GM12891 (cell line): ENCODE measurements at regions not wholly inside any gene's neighbourhood (a gene's known extent, or its start where the extent isn't known, plus 50 kb on each side); places are given as distances from the start of the nearest gene placed in this dataset.

Experiments used
- PAX5 ChIP-seq: IDR thresholded peaks from 2 replicates; pipeline ENCODE4 v1.6.1; 2011; ENCODE audit warnings: low read length, moderate library complexity, mild to moderate bottlenecking; ENCODE audit not compliant: insufficient read depth, severe bottlenecking
- POLR2A ChIP-seq: IDR thresholded peaks from 2 replicates; pipeline ENCODE4 v1.6.1; 2011; ENCODE audit warnings: low read depth, low read length, control low read depth
- POLR2AphosphoS5 ChIP-seq: IDR thresholded peaks from 2 replicates; pipeline ENCODE4 v1.6.1; 2011; ENCODE audit warnings: low read depth, low read length, control low read depth
- SPI1 ChIP-seq: IDR thresholded peaks from 2 replicates; pipeline ENCODE4 v1.6.1; 2011; ENCODE audit warnings: low read depth, low read length, control low read depth
- TAF1 ChIP-seq: IDR thresholded peaks from 2 replicates; pipeline ENCODE4 v1.6.1; 2011; ENCODE audit warnings: low read depth, low read length, control low read depth

GRCh38 chr2:239770246-239770639, 254.9 kb downstream of the NDUFA10 start:
- TF ChIP-seq POLR2AphosphoS5 (no peak), PAX5 (no peak), POLR2A (no peak), TAF1 (no peak), SPI1 (no peak)
